ENCODE measurements at regions not wholly inside any gene's neighbourhood (a gene's known extent, or its start where the extent isn't known, plus 50 kb on each side); places are given as distances from the start of the nearest gene placed in this dataset.

DNA sequence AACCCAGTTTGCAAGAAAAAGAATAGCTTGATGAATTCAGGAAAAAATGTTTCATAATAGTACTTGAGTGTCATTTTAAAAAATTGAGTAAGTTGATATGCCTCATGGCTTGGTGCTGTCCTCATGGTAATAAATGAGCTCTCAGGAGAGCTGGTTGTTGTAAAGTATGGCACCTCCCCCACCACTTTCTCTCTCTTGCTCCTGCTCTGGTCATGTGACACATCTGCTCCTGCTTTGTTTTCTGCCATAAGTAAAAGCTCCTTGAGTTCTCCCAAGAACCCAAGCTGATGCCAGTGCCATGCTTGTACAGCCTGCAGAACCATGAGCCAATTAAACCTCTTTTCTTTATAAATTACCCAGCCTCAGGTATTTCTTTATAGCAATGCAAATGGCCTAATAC, 108.8 kb upstream of the CRBN start:
- no TSS peak for BruUV-seq (replicated peaks)
- TF ChIP-seq EZH2 (IDR thresholded peaks at IDR 0.05; ENCODE audit: low read depth), result no peak
- TF ChIP-seq, protein P1, sequence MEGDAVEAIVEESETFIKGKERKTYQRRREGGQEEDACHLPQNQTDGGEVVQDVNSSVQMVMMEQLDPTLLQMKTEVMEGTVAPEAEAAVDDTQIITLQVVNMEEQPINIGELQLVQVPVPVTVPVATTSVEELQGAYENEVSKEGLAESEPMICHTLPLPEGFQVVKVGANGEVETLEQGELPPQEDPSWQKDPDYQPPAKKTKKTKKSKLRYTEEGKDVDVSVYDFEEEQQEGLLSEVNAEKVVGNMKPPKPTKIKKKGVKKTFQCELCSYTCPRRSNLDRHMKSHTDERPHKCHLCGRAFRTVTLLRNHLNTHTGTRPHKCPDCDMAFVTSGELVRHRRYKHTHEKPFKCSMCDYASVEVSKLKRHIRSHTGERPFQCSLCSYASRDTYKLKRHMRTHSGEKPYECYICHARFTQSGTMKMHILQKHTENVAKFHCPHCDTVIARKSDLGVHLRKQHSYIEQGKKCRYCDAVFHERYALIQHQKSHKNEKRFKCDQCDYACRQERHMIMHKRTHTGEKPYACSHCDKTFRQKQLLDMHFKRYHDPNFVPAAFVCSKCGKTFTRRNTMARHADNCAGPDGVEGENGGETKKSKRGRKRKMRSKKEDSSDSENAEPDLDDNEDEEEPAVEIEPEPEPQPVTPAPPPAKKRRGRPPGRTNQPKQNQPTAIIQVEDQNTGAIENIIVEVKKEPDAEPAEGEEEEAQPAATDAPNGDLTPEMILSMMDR (conservative IDR thresholded peaks at IDR 0.05), result no peak
- ChIA-PET POLR2A (ENCODE audit: unreplicated experiment) (no interaction called here), CTCF (no interaction called here)
- H3K4me1 ChIP-seq (replicated peaks; ENCODE audit: insufficient read depth), result no peaks in the 10 kb centered on the region
- no peak overlapping the region for H3K4me2 ChIP-seq
- no peaks in the 10 kb centered on the region for H3K36me3 ChIP-seq (ENCODE audit: low read depth)
- H3K27ac ChIP-seq, result no peak overlapping the region
- H3K4me3 ChIP-seq, result no peak overlapping the region
- DNase-seq, result no peak
- no peak overlapping the region for H2AFZ ChIP-seq
- no peaks in the 10 kb centered on the region for H3K27me3 ChIP-seq (ENCODE audit: insufficient read depth, low read depth)
- no peaks in the 10 kb centered on the region for H3K9me2 ChIP-seq (ENCODE audit: insufficient read depth)
- no peaks in the 10 kb centered on the region for H3F3A ChIP-seq (ENCODE audit: insufficient read depth, low read depth)
- intact Hi-C loops (cut with micrococcal nuclease; ENCODE audit: unreplicated experiment), result no loop called here
- no peaks in the 10 kb centered on the region for H3K79me2 ChIP-seq (ENCODE audit: low read depth)
- no peaks in the 10 kb centered on the region for H3K9me3 ChIP-seq (ENCODE audit: insufficient read depth, low read depth)
- H4K20me1 ChIP-seq (ENCODE audit: insufficient read depth), result no peaks in the 10 kb centered on the region

DNA sequence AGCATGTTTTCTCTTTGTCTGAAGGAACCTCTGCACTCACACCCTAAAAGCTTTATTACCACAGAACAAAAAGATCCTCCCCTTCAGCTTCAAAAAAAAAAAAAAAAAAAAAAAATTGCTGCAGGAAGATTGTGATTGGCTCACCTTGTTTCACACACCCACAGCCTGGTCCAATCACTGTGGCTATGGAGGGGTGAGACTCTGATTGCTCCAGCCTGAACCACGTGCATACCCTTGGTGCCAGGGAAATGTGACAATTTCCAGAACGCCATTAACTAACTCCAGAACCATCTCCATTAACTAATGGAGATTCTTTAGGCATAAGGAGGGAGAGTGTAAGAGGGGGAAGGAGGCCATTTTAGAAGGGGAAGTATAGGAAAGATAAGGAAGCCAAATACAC, 106.5 kb upstream of the CRBN start:
- no peaks in the 10 kb centered on the region for H3F3A ChIP-seq (ENCODE audit: insufficient read depth, low read depth)
- H3K4me3 ChIP-seq, result no peak overlapping the region
- TF ChIP-seq, protein P1 (conservative IDR thresholded peaks at IDR 0.05), result no peak
- no peak for TF ChIP-seq EZH2 (IDR thresholded peaks at IDR 0.05; ENCODE audit: low read depth)
- no peak overlapping the region for H3K27ac ChIP-seq
- no TSS peak for BruUV-seq (replicated peaks)
- H3K36me3 ChIP-seq (ENCODE audit: low read depth), result no peaks in the 10 kb centered on the region
- intact Hi-C loops (cut with micrococcal nuclease; ENCODE audit: unreplicated experiment), result no loop called here
- no peaks in the 10 kb centered on the region for H3K9me3 ChIP-seq (ENCODE audit: insufficient read depth, low read depth)
- H3K79me2 ChIP-seq (ENCODE audit: low read depth), result no peaks in the 10 kb centered on the region
- POLR2A ChIA-PET (ENCODE audit: unreplicated experiment), result interaction anchor here (0.6 kb wide), 1 partner anchor 243 kb away, joined by 9 read pairs; no protein-coding TSS in a partner anchor
- H3K27me3 ChIP-seq (ENCODE audit: insufficient read depth, low read depth), result no peaks in the 10 kb centered on the region
- CTCF ChIA-PET, result no interaction called here
- H3K4me1 ChIP-seq (replicated peaks; ENCODE audit: insufficient read depth), result no peaks in the 10 kb centered on the region
- DNase-seq, result no peak
- H3K9me2 ChIP-seq (ENCODE audit: insufficient read depth), result no peaks in the 10 kb centered on the region
- H2AFZ ChIP-seq, result no peak overlapping the region
- H4K20me1 ChIP-seq (ENCODE audit: insufficient read depth), result no peaks in the 10 kb centered on the region
- no peak overlapping the region for H3K4me2 ChIP-seq

DNA sequence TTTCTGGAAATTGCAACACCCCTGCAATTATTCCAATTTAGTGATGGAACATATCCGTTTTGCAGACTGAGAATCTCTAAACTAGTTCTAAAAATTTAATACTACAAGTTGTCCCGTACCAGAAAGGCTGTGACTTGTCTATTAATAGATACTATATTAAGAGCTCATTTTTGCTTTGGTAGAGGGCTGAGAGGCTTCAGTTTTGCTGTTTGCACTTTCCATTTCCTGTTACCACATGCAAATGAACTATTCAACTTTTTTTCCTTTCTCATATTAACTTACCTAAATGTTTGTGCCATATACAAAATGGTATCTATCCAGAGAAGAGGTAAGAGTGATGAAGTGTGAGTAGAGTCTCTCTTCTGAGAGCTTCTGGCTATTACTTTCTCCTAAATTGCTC, 101.5 kb upstream of the CRBN start:
- Histone ChIP-seq H3F3A (ENCODE audit: insufficient read depth, low read depth) (no peaks in the 10 kb centered on the region), H3K9me2 (ENCODE audit: insufficient read depth) (no peaks in the 10 kb centered on the region), H3K4me2 (no peak overlapping the region), H3K4me3 (no peak overlapping the region), H3K79me2 (ENCODE audit: low read depth) (no peaks in the 10 kb centered on the region), H3K9me3 (ENCODE audit: insufficient read depth, low read depth) (no peaks in the 10 kb centered on the region), H3K4me1 (replicated peaks; ENCODE audit: insufficient read depth) (no peaks in the 10 kb centered on the region), H3K36me3 (ENCODE audit: low read depth) (no peaks in the 10 kb centered on the region), H2AFZ (no peak overlapping the region), H4K20me1 (ENCODE audit: insufficient read depth) (no peaks in the 10 kb centered on the region), H3K27ac (no peak overlapping the region), H3K27me3 (ENCODE audit: insufficient read depth, low read depth) (no peaks in the 10 kb centered on the region)
- POLR2A ChIA-PET (ENCODE audit: unreplicated experiment), result no interaction called here
- intact Hi-C loops (cut with micrococcal nuclease; ENCODE audit: unreplicated experiment), result no loop called here
- no peak for TF ChIP-seq EZH2 (IDR thresholded peaks at IDR 0.05; ENCODE audit: low read depth)
- TF ChIP-seq, protein P1 (conservative IDR thresholded peaks at IDR 0.05), result no peak
- DNase-seq, result no peak
- CTCF ChIA-PET, result no interaction called here
- BruUV-seq (replicated peaks), result no TSS peak

All from PC-9 (cell line).